ENCODE measurements at regions not wholly inside any gene's neighbourhood (a gene's known extent, or its start where the extent isn't known, plus 50 kb on each side); places are given as distances from the start of the nearest gene placed in this dataset.

DNA sequence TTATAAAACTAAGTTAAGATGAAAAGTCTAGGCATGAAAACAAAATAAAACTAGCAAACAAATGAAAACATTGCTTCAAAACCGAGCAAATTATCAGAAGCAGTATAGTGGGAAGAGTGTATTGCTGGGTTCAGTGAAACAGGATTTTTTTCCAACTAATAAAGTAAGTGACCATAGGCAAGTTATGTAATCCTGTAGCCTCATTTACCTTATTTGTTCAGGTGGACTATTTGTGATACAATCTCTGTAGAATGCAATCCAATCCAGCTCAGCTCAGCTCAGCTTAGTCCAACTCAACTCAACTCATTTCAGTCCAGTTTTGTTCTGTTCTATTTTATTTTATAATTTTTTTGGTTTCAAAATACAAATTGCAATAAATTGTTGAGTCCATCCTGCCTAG, 276.7 kb upstream of the LRIG3 start:
- DNase-seq, result no peak

- no peak for DNase-seq
Measured at GRCh38 chr12:59194794-59195193, 274.5 kb upstream of the LRIG3 start.

DNA sequence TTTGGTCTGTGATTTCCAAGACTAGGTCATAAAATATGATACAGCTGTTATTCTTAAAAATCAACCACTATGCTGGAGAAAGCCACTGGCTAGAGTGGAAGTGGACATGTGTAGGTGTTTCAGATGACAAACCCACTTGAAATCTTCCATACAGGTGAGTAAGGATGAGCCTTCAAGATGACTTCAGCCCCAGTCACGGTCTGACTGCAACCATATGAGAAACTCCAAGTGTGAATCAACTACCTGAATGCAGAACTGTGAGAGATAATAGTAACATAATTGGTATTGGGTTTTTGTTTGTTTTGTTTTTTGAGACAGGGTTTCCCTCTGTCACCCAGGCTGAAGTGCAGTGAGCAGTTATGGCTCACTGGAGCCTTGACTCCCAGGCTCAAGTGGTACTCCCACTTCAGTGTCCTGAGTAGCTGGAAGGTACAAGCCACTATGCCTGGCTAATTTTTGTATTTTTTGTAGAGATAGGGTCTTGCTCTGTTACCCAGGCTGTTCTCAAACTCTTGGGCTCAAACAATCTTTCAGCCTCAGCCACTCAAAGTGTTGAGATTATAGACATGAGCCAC, 273.3 kb upstream of the LRIG3 start:
- DNase-seq, result no peak

DNA sequence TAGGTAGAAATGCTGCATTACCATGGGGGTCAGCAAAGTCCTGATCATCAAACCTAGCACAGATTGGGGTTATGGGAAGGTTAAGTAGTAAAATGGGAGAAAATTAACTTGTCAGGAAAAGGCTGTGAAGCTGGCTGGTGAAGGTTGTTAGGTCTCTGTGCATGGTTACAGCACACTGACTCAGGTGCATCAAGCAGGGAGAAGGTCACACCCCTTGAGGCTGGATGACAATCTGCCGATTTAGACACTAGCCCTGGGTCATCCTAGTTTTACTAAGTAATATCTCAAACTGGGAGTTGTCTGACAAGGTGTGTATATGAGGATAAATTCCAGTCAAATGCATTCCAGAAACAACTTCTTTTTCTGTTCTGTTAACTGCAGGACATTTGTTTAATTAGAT, 271.1 kb upstream of the LRIG3 start:
- no peak for DNase-seq

- DNase-seq, result no peak
Measured at GRCh38 chr12:59186451-59186850, 266.1 kb upstream of the LRIG3 start.

DNA sequence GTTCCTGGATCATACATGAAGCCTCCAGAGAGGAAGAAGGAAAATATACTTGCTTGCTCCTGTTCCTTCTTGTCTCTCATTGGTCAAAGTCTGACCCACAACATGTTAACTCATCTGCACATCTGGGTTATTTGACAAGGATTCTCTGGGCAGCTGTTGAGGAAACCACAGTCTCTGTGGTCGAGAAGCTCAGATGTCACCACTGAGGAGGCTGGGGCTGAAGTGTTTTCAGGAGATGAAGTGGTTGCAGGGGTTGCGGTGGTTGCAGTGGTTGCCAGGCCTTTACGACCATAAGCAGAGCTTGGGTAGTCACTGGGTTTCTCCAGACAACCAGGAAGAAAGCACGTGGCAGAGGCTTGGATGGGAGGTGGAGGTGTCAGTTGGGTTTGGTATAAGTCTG, 265.0 kb upstream of the LRIG3 start:
- DNase-seq, result no peak

DNA sequence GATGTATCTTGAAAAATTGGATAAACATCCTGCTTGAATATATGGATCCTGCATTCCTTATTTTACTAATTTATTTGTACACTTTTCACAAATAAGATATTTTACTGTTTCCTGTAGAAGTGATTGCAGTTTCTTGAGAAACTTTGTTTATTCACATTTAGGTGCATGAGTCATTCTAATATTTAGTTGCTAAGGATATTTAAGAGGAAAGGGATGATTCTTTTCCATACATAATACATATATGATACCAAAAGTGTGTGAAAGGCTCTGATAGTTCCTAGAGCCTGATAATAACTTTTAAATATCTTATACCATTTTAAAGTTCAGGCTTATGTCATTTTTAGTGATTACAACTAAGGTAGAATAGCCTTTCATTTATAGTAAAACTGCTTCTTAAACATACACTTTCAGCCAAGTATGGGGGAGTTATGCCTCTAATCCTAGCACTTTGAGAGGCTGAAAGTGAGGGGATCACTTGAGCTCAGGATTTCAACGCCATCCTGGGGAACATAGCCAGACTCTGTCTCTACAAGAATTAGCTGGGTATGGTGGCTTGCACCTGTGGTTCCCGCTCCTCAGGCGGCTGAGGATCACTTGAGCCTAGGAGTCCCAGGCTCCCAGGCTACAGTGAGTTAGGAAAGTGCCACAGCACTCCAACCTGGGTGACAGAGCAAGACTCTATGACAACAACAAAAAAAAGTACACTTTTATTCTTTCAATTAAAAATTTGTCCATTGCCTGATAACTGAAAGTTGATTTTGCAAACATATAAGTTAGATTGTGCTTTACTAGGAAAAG, 262.6 kb upstream of the LRIG3 start:
- no peak for DNase-seq

DNA sequence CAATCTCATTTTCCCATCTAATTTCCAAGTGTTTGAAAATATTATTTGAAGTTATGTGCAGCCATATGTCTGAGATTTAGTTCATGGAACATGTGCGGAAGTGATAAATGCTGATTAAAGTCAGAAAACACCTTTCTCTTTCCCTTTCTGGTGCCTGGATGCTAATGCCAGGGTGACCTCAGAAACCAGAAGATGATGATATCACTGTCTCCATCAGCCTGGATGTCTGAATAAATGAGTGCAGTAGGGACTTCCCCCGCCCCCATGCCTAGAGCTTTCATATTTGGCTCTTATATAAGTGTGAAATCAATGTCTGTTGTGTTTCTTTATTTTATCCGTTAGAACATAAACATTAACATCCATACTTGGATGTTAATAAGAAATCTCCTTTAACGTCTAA, 261.9 kb upstream of the LRIG3 start:
- DNase-seq, result no peak

DNA sequence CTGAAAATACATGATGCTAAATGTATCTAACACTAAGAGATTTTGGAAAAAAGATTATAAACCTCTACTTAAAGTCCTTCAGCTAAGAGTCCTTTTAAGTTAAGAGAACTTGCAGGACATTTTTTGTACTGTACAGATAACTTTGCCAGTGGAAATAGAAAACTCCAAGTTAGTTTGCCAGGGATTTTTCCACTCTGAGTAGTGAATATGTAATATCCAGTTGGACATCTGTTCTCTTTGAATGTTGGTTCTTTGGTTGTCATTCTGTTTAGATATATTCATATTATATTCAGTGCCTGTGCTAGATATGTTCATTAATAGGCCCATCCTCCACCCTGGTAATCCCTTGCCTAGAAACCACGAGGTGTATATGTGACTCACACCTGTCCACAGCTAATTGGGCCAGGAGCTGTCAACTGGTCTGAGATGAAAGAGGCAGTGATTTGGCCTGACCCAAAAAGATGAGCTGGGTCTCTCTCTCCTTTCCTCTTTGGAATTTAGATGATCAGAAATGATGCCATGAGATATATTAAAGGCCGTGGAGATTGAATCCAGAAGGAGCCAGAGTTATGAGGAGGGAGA, 261.0 kb upstream of the LRIG3 start:
- DNase-seq, result no peak

- no peak for DNase-seq
Measured at GRCh38 chr12:59179231-59179630, 258.9 kb upstream of the LRIG3 start.

- no peak for DNase-seq
Measured at GRCh38 chr12:59173695-59174094, 253.4 kb upstream of the LRIG3 start.

DNA sequence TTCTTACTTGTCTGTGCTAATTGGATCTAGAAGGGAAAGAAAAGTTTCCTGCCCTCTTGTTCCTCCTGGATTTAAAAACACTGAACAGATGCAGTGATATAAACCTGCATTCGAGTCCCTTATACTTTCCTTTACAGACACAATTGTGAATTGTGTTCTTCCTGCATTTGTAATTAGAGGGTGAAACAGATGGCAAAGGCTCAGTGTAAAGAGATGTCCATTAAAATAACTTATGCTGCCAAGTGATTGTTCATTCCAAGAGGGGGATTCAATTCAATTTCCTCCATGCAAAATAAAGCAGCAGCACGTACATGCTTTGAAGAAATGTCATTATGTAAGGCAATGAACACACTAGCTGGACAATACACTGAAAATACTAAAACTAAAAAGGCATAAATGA, 248.3 kb upstream of the LRIG3 start:
- no peak for DNase-seq

GRCh38 chr12:59166457-59166856, 246.2 kb upstream of the LRIG3 start:
- DNase-seq, result no peak

DNA sequence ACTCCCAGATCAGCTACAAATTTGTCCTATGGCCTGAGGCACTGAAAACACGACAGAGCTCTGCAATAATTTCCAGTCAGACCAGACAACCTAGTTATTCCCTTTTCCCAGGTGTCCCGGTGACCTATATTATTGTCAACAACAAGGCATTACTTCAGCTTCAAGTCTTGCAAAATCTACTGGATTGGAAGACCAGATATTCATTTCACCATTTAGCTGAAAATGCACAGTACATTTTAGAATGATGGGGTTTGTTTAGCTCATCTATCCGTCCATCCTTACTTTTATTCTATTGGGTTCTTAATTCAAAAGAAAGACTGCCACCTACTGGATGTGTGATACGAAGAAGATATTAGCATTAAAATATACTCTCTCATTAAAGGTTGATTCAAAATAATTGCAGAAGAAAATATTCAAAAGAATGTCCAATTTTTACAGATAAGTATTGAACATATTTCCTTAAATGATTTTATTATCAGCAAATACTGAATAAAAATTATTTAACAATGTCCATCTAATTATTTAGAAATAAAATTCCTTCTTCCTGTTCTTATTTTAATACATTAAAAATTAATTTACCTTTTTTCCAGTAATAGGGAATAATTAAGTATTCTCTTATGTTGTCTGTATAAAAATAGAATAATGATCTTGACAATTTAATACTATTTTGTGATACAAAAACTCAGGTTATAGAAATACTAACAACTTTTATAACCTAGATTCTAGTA, 244.9 kb upstream of the LRIG3 start:
- DNase-seq, result no peak

- no peak for DNase-seq
Measured at GRCh38 chr12:59164226-59164625, 243.9 kb upstream of the LRIG3 start.

- no peak for DNase-seq
Measured at GRCh38 chr12:59158681-59159080, 238.4 kb upstream of the LRIG3 start.

DNA sequence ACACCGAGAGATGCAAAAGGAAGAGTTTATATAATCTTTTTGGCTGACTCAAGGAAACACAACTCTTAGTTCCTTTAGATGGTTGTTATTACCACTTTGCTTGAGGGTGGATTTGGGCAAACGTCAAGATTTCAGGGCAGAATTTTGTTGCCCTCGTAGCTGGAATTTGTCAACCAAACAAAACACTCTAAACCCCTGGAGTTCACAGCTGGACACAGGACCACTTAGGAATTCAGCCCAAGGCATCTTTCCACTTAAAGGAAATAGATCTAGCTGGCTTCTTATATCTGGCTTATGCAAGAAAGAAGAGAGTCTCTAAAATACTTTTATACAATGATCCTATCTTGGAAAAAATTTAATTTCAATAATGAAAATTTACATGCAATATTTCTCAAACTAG, 237.8 kb upstream of the LRIG3 start:
- DNase-seq, result no peak

DNA sequence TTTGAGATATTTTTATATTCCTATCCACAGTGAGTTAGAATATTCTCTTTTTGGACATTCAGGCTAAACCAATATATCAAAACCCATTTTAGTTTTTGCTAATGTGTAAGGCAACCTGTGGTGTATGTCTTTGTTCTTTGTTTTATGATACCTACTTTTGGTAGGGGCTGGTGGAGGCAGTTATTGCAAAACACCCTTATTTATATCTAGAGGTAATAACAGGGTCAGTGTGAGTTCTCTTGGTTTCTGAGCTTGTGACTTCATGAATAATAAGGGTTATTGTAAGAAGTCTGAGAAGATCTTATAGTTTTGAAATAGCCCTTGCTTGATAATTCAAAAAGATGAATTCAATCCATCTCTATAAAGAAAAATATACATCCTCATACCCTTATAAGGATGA, 235.1 kb upstream of the LRIG3 start:
- no peak for DNase-seq

- no peak for DNase-seq
Measured at GRCh38 chr12:59151243-59151642, 230.9 kb upstream of the LRIG3 start.

DNA sequence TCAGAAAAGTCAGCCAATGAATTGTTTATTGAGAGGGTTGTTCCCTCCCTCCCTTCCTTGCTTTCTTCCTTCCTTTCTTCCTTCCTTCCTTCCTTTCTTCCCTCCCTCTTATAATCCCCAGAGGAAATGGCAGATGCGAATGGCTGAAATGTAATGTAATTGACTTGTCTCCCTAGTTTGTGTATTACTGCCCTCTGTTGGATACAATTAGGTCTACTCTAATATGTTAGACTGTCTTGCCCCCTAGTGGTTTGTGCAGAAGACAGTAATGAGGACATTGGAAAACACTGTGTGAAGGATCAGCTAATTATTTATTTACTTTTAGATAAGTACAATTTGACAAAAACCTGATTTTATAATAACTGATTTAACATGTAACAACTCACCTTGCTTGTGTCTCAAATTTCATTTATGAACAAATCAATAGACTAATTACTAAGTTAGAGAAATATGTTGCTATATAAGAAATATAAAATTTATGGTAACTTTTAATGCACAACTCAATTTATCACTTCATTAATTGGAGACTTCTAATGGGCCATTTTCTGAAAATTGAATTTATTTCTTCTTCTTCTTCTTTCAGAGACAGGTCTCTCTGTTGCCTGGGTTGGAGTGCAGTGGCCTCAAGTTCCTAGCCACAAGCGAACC, 229.8 kb upstream of the LRIG3 start:
- DNase-seq, result peak; percentile 39

DNA sequence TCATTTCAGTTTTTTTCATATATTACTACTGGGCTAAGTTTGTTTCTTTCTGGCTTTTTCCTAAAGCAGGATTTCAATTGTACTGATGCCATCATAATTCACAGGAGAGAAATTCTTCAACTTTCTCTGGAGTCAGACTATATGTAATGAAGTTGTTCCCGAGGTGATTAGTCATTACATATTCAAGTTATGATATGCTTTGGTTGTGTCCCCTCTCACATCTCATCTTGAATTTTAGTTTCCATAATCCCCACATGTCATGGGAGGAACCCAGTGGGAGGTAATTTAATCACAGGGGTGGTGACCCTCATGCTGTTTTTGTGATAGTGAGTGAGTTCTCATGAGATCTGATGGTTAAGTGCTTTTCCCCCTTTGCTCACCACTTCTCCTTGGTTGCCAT, 227.5 kb upstream of the LRIG3 start:
- DNase-seq, result no peak

- no peak for DNase-seq
Measured at GRCh38 chr12:59142183-59142790, 222.0 kb upstream of the LRIG3 start.

- DNase-seq, result no peak
Measured at GRCh38 chr12:59134750-59135149, 214.4 kb upstream of the LRIG3 start.

Data from CD4-positive, alpha-beta T cell treated with Interleukin-10 for 1 hour (primary cell).